MCF 10A (cell line): ENCODE measurements at regions not wholly inside any gene's neighbourhood (a gene's known extent, or its start where the extent isn't known, plus 50 kb on each side); places are given as distances from the start of the nearest gene placed in this dataset.

Experiments used
- BruUV-seq: library from RNA; stranded (reverse); fragments of 400-500 nt; replicated peaks from 2 replicates; lab custom pipeline; 2021; lab: Mats Ljungman, UMichigan
- CTCF ChIA-PET: fragments of 300-600 bp; sonication (Branson Sonifier 250); formaldehyde crosslinking; extraction: SDS; loops from one replicate; lab custom pipeline; 2021; ENCODE audit warnings: antibody characterized with exemption, inconsistent platforms; lab: Yijun Ruan, JAX
- POLR2A ChIA-PET: fragments of 300-600, 350-650 bp; sonication (Branson Sonifier 250); formaldehyde crosslinking; extraction: SDS; loops from one replicate; lab custom pipeline; 2020; ENCODE audit warnings: antibody characterized with exemption, inconsistent platforms; lab: Yijun Ruan, JAX
- DNase-seq: peaks from one replicate; pipeline ENCODE4 v3.0.0-alpha.2; 2018; ENCODE audit not compliant: unreplicated experiment
- H3K27ac Mint-ChIP-seq: one replicate; pipeline ENCODE4 v1.8.0; 2022; ENCODE audit warnings: mild to moderate bottlenecking, low read depth, mixed read lengths; ENCODE audit not compliant: unreplicated experiment
- H3K27me3 Mint-ChIP-seq: one replicate; pipeline ENCODE4 v1.8.0; 2022; ENCODE audit warnings: mixed read lengths; ENCODE audit not compliant: insufficient read depth, unreplicated experiment
- H3K36me3 Mint-ChIP-seq: one replicate; pipeline ENCODE4 v1.8.0; 2022; ENCODE audit warnings: mild to moderate bottlenecking, moderate library complexity, mixed read lengths; ENCODE audit not compliant: insufficient read depth, unreplicated experiment
- H3K4me1 Mint-ChIP-seq: one replicate; pipeline ENCODE4 v1.8.0; 2022; ENCODE audit warnings: mixed read lengths; ENCODE audit not compliant: insufficient read depth, unreplicated experiment
- H3K4me3 Mint-ChIP-seq: one replicate; pipeline ENCODE4 v1.8.0; 2022; ENCODE audit warnings: mild to moderate bottlenecking, moderate library complexity, mixed read lengths; ENCODE audit not compliant: unreplicated experiment
- H3K9me3 Mint-ChIP-seq: one replicate; pipeline ENCODE4 v1.8.0; 2022; ENCODE audit warnings: mixed read lengths; ENCODE audit not compliant: unreplicated experiment
- intact Hi-C: fragments of 100-400 bp; cut with micrococcal nuclease; formaldehyde crosslinking; loops from 2 replicates; pipeline ENCODE4 v1.14.1; 2022
- TF ChIP-seq, protein P1 (sequence below): fragments of 200-600 bp; IDR thresholded peaks from one replicate; pipeline ENCODE4 v1.8.0; 2022; ENCODE audit warnings: antibody characterized with exemption, mild to moderate bottlenecking; ENCODE audit not compliant: unreplicated experiment

DNA sequence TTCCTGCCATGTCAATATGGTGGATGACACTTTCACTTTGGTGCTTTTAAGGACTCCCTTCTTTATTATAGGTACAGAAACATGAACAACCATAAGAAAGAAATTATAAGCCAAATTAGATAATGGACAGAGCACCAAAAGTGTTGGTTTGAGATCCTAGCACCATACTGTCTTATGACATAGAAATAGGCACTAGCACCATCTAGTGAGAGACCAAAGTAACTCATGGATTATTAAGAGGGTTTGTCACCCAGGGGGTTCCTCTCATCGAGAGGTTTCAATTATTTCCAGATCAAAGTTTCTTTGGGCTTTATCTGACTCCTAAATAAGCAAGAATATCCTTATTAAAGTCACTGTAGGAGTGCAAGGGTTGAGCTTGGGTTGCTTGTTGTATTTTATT, 153.0 kb upstream of the DIO2 start:
- intact Hi-C loops, result loop anchor here (1.0 to 2.0 kb wide), 2 partner anchors 151 to 308 kb away; no protein-coding TSS in a partner anchor
- H3K4me3 Mint-ChIP-seq, result no peak overlapping the region
- no peaks in the 10 kb centered on the region for H3K9me3 Mint-ChIP-seq
- TF ChIP-seq, protein P1, sequence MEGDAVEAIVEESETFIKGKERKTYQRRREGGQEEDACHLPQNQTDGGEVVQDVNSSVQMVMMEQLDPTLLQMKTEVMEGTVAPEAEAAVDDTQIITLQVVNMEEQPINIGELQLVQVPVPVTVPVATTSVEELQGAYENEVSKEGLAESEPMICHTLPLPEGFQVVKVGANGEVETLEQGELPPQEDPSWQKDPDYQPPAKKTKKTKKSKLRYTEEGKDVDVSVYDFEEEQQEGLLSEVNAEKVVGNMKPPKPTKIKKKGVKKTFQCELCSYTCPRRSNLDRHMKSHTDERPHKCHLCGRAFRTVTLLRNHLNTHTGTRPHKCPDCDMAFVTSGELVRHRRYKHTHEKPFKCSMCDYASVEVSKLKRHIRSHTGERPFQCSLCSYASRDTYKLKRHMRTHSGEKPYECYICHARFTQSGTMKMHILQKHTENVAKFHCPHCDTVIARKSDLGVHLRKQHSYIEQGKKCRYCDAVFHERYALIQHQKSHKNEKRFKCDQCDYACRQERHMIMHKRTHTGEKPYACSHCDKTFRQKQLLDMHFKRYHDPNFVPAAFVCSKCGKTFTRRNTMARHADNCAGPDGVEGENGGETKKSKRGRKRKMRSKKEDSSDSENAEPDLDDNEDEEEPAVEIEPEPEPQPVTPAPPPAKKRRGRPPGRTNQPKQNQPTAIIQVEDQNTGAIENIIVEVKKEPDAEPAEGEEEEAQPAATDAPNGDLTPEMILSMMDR, result no peak
- no peaks in the 10 kb centered on the region for H3K36me3 Mint-ChIP-seq
- no peak overlapping the region for H3K27ac Mint-ChIP-seq
- peak; percentile 34 for DNase-seq
- POLR2A ChIA-PET, result no interaction called here
- BruUV-seq, result no TSS peak
- H3K4me1 Mint-ChIP-seq, result no peaks in the 10 kb centered on the region
- CTCF ChIA-PET, result interaction anchor here (0.6 to 2.1 kb wide), 7 partner anchors 9 to 485 kb away, joined by 3 to 10 read pairs (median 4); no protein-coding TSS in a partner anchor
- no peaks in the 10 kb centered on the region for H3K27me3 Mint-ChIP-seq

- BruUV-seq, result no TSS peak
- no peak overlapping the region for H3K27ac Mint-ChIP-seq
- no peaks in the 10 kb centered on the region for H3K4me1 Mint-ChIP-seq
- ChIA-PET POLR2A (no interaction called here), CTCF (interaction anchor here (1.4 kb wide), 1 partner anchor 302 kb away, joined by 3 read pairs; no protein-coding TSS in a partner anchor)
- TF ChIP-seq, protein P1, result no peak
- no peaks in the 10 kb centered on the region for H3K36me3 Mint-ChIP-seq
- intact Hi-C loops, result loop anchor here (10.0 kb wide), 1 partner anchor 487 kb away; no protein-coding TSS in a partner anchor
- no peaks in the 10 kb centered on the region for H3K27me3 Mint-ChIP-seq
- H3K4me3 Mint-ChIP-seq, result no peak overlapping the region
- DNase-seq, result no peak
- H3K9me3 Mint-ChIP-seq, result no peaks in the 10 kb centered on the region
These were observed 146.8 kb upstream of the DIO2 start for GRCh38 chr14:80358112-80358511.

DNA sequence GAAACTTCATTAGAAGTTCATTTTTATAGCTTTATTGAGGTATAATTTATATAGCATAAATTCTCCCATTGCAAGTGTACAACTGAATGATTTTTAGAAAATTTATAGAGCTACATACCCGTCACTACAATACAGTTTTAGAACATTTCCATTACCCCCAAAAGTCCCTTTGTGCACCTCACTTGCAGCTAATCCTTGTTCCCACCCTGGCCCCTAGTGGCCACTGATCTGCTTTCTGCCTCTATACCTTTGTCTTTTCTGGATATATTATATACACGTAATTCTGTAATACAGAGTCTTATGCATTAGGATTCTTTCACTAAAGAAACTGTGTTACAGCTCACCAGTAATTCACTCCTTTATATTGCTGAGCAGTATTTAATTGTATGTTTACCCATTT, 145.1 kb upstream of the DIO2 start:
- BruUV-seq, result no TSS peak
- ChIA-PET CTCF (interaction anchor here (0.5 to 3.1 kb wide), 11 partner anchors 8 to 679 kb away, joined by 3 to 8 read pairs (median 4); no protein-coding TSS in a partner anchor), POLR2A (interaction anchor here (0.6 kb wide), 1 partner anchor 13 kb away, joined by 3 read pairs; no protein-coding TSS in a partner anchor)
- H3K27me3 Mint-ChIP-seq, result no peaks in the 10 kb centered on the region
- no peak overlapping the region for H3K27ac Mint-ChIP-seq
- no peaks in the 10 kb centered on the region for H3K9me3 Mint-ChIP-seq
- intact Hi-C loops, result loop anchor here (10.0 kb wide), 1 partner anchor 488 kb away; no protein-coding TSS in a partner anchor
- TF ChIP-seq, protein P1, result peak; percentile 25
- no peak overlapping the region for H3K4me3 Mint-ChIP-seq
- no peaks in the 10 kb centered on the region for H3K36me3 Mint-ChIP-seq
- H3K4me1 Mint-ChIP-seq, result no peaks in the 10 kb centered on the region
- DNase-seq, result peak; percentile 10

DNA sequence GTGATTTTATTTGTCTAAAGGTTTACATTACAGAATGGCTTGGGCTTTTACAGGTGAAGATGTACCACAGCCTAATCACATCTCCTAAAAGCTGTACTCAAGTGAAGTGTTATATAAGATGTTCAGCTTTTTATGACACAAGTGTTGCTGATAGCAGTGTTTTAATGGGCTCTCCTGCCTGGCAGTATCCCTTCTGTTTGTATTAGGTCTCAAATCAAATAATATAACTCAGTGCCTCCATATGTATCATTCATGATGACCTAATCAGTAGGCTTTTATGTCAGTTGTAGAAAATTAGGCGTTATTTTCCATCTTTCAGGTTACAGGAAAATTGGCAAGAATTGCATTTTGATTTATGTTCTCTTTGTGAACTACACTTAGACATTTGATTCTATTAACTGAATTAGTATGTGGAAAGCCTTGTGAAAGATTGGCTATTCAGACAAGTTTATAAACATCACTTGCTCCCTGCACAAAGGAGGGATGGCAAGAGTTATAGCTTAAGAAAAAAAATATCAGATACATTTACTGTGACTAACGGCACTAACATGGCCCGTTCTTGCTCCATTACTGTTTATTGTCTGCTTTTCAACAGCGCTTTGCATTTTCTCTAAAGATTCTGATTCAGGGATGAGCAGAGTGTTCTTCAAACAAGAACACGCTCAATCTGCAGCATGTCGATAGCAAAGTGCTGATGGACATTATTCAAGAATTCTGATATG, 143.7 kb upstream of the DIO2 start:
- intact Hi-C loops, result loop anchor here (10.0 kb wide), 1 partner anchor 490 kb away; no protein-coding TSS in a partner anchor
- Mint-ChIP-seq H3K27ac (no peak overlapping the region), H3K9me3 (no peaks in the 10 kb centered on the region), H3K4me1 (no peaks in the 10 kb centered on the region), H3K27me3 (no peaks in the 10 kb centered on the region), H3K4me3 (no peak overlapping the region), H3K36me3 (no peaks in the 10 kb centered on the region)
- ChIA-PET CTCF (interaction anchor here (1.0 to 3.1 kb wide), 4 partner anchors 9 to 299 kb away, joined by 3 to 8 read pairs (median 4); no protein-coding TSS in a partner anchor), POLR2A (no interaction called here)
- no TSS peak for BruUV-seq
- TF ChIP-seq, protein P1, result no peak
- no peak for DNase-seq
